Small intestine (tissue), 7 donors: ENCODE measurements at regions not wholly inside any gene's neighbourhood (a gene's known extent, or its start where the extent isn't known, plus 50 kb on each side); places are given as distances from the start of the nearest gene placed in this dataset.

Source experiments
- DNase-seq, 2 donors: peaks; one replicate each; pipeline versions ENCODE4 v3.0.0 to v3.0.0-alpha.2; 2013
- FAIRE-seq: peaks from 2 replicates; lab custom pipeline; 2012; peaks lifted over from hg19 to GRCh38; lab: Jason Lieb, UNC
- H3K27ac ChIP-seq, 3 donors: one replicate each; pipeline ENCODE4 v1.5.1; 2013; ENCODE audit warnings: low read length in 2 of 3, mild to moderate bottlenecking in 2 of 3, control low read depth in 1 of 3, inconsistent platforms in 1 of 3, low read depth in 1 of 3, moderate library complexity in 1 of 3
- H3K27me3 ChIP-seq, 3 donors: one replicate each; pipeline ENCODE4 v1.6.1; 2013; ENCODE audit warnings: low read length in 3 of 3, inconsistent platforms in 1 of 3; ENCODE audit not compliant: control insufficient read depth in 3 of 3, insufficient read depth in 3 of 3
- H3K36me3 ChIP-seq, 3 donors: one replicate each; pipeline ENCODE4 v1.6.1; 2013; ENCODE audit warnings: low read length in 3 of 3, inconsistent platforms in 1 of 3, low read depth in 1 of 3, mild to moderate bottlenecking in 1 of 3, moderate library complexity in 1 of 3; ENCODE audit not compliant: control insufficient read depth in 3 of 3, insufficient read depth in 2 of 3
- H3K4me1 ChIP-seq, 3 donors: one replicate each; pipeline ENCODE4 v1.6.1; 2013; ENCODE audit warnings: low read length in 2 of 3, inconsistent platforms in 1 of 3, low read depth in 1 of 3, mild to moderate bottlenecking in 1 of 3, moderate library complexity in 1 of 3; ENCODE audit not compliant: control insufficient read depth in 3 of 3, insufficient read depth in 2 of 3
- H3K4me3 ChIP-seq, 3 donors: one replicate each; pipeline ENCODE4 v1.5.1; 2013; ENCODE audit warnings: low read length in 3 of 3, control low read depth in 1 of 3, inconsistent platforms in 1 of 3, low read depth in 1 of 3, mild to moderate bottlenecking in 1 of 3, moderate library complexity in 1 of 3
- H3K9me3 ChIP-seq, 2 donors: one replicate each; pipeline ENCODE4 v1.6.1; 2013; ENCODE audit warnings: low read depth in 1 of 2, low read length in 1 of 2; ENCODE audit not compliant: control insufficient read depth in 2 of 2, insufficient read depth in 1 of 2
- WGBS, 3 donors: extraction: QIAGEN DNeasy Blood & Tissue Kit; methylation state at CpG; one replicate each; pipeline ENCODE4 v1.1.7; 2013; 5-methylcytosine and 5-hydroxymethylcytosine counted together
- donor health status: healthy with polysubstance abuse.
- donor health status: control.
- donor health status: control.
- donor health status: Bipolar disorder and iron deficiency.
- donor health status: healthy.

DNA sequence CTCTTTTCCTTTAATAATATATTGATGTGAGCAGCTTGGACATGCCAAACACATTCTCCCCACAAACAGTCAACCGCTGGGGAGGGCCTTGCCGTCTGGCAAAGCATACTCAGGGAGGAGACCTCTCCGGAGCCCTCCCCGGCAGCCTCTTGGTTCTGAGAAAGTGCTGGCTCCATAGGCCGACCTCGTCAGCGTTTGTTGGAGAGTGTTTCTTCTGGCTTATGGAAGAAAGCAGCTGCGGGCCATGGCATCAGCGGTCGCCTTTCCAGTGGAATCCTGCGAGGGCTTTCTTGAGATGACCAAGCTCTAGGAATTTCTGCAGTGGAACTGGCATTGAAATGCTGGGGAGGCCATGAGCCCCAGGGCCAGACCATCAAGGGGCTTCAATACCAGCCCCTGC, 405.7 kb upstream of the IRX4 start:
- Histone ChIP-seq H3K4me1 (no peaks in the 10 kb centered on the region), H3K4me3 (no peak overlapping the region), H3K27me3 (no peaks in the 10 kb centered on the region), H3K27ac (no peak overlapping the region), H3K9me3 (no peaks in the 10 kb centered on the region), H3K36me3 (no peaks in the 10 kb centered on the region)
- FAIRE-seq (no peak), DNase-seq (no peak)
- 89 to 96% (median 90%) methylated on average over 11 of the region's 11 CpGs for WGBS, 3 donors

GRCh38 chr5:2286250-2286649, 403.5 kb upstream of the IRX4 start:
- Histone ChIP-seq H3K9me3 (no peaks in the 10 kb centered on the region), H3K4me3 (no peak overlapping the region), H3K36me3 (no peaks in the 10 kb centered on the region), H3K27ac (no peak overlapping the region), H3K27me3 (no peaks in the 10 kb centered on the region), H3K4me1 (no peaks in the 10 kb centered on the region)
- DNase-seq (no peak), FAIRE-seq (no peak)
- 78 to 87% (median 79%) methylated on average over 7 of the region's 7 CpGs for WGBS, 3 donors

DNA sequence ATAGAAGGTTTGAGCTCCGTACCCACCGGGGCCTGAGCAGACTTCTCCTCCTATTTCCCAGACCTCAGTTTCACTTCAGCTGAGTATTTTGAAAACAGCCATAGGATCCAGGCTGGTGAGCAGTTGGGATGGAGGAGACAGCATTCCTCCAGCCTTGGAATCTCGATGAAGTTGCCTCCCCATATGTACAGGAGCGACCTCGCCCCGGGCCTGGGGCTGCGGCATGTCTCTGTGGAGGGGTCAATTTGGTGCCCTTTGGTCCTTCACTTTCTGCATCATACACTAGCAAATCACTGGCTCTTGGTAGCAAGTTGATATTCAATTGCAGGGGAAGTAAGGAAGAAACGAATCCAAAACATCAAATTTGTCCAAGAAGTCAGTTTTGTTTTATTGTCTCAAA, 402.0 kb upstream of the IRX4 start:
- WGBS, 3 donors: 79 to 82% (median 82%) methylated on average over 8 of the region's 8 CpGs
- DNase-seq (no peak), FAIRE-seq (no peak)
- Histone ChIP-seq H3K27ac (no peak overlapping the region), H3K36me3 (no peaks in the 10 kb centered on the region), H3K27me3 (no peaks in the 10 kb centered on the region), H3K4me3 (no peak overlapping the region), H3K9me3 (no peaks in the 10 kb centered on the region), H3K4me1 (no peaks in the 10 kb centered on the region)

DNA sequence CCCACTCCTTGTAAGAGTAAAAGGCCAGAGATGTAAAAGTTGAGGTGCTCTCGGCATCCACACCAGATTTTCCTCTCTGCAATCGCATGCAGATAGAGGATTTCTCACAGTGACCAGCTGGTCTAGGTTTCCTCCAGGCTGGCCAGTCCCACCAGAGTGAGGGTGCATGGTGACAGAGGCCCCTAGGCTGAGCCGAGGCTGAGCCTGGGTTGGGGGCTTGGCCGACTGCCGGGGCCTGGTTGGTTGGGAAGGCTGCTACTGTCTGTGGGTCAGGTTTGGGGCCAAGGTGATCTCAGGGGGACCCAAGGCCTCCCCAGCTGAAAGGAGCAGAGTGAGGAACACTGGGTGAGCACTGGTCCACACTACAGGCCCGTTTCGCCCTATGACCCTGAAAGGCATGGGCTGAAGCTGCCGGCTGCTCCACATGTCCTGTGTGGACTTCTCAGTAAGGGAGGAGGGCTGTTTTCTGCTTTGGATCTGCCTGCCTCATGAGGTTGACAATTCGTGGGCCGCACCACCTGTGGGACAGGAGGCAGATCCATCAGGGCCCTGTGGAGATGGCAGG, 400.8 kb upstream of the IRX4 start:
- no peaks in the 10 kb centered on the region for H3K4me1 ChIP-seq
- DNase-seq (no peak), FAIRE-seq (no peak)
- no peaks in the 10 kb centered on the region for H3K36me3 ChIP-seq
- WGBS, 3 donors: 78 to 88% (median 79%) methylated on average over 10 of the region's 10 CpGs
- H3K27me3 ChIP-seq: peaks cover 0 to 4% (median 0%) of the 10 kb centered on the region in 3 donors
- no peak overlapping the region for H3K27ac ChIP-seq
- H3K4me3 ChIP-seq: no peak overlapping the region
- H3K9me3 ChIP-seq: no peaks in the 10 kb centered on the region

- no peaks in the 10 kb centered on the region for H3K9me3 ChIP-seq
- FAIRE-seq (no peak), DNase-seq (no peak)
These were observed 400.2 kb upstream of the IRX4 start for GRCh38 chr5:2282893-2283292.

DNA sequence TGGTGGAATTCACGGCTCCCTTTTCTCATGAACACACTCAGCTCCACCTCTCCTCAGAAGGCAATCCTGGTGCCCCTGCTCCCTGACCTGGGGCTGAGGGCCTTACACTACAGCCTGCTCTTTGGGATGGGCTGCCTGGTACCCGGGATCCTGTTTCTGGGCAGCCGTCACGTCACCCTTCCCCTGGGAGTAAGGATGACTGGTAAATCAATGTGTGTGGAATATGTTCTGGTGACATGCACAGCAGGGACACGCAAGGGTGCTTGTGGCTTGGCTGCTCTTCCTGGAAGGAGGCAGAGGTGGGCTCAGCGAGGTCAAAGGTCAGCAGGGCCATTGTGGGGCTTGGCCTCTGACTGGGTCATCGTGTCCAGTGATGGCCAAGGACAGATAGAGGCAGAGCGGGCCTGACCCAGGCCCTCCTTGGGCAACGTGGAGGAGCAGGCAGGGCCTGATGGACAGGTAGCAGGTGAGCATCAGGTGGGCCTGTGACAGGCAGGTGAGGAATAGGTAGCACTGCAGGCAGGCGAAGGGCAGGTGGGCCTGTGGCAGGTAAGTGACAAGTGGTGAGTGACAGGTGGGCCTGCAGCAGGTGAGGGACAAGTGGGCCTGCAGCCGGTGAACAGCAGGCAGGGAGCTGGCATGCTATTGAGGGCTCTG, 399.4 kb upstream of the IRX4 start:
- peaks cover 0 to 6% (median 0%) of the 10 kb centered on the region in 3 donors for H3K27me3 ChIP-seq
- no peaks in the 10 kb centered on the region for H3K36me3 ChIP-seq
- H3K4me3 ChIP-seq: no peak overlapping the region
- H3K4me1 ChIP-seq: no peaks in the 10 kb centered on the region
- FAIRE-seq (no peak), DNase-seq (no peak)
- no peak overlapping the region for H3K27ac ChIP-seq
- 61 to 68% (median 62%) methylated on average over 11 of the region's 11 CpGs for WGBS, 3 donors
- no peaks in the 10 kb centered on the region for H3K9me3 ChIP-seq

More at GRCh38 chr5:2282893-2283292, 400.2 kb upstream of the IRX4 start:
- H3K27me3 ChIP-seq: peaks cover 0 to 6% (median 0%) of the 10 kb centered on the region in 3 donors
- H3K4me1 ChIP-seq: no peaks in the 10 kb centered on the region
- H3K27ac ChIP-seq: no peak overlapping the region
- H3K36me3 ChIP-seq: no peaks in the 10 kb centered on the region
- H3K4me3 ChIP-seq: no peak overlapping the region
- WGBS, 3 donors: 64 to 77% (median 66%) methylated on average over 7 of the region's 7 CpGs

GRCh38 chr5:2281446-2281845, 398.7 kb upstream of the IRX4 start:
- Histone ChIP-seq H3K4me3 (no peak overlapping the region), H3K9me3 (no peaks in the 10 kb centered on the region), H3K4me1 (no peaks in the 10 kb centered on the region), H3K27ac (no peak overlapping the region), H3K27me3 (peaks cover 0 to 6% (median 0%) of the 10 kb centered on the region in 3 donors), H3K36me3 (no peaks in the 10 kb centered on the region)
- 75 to 91% (median 85%) methylated on average over 3 of the region's 3 CpGs for WGBS, 3 donors
- DNase-seq (no peak), FAIRE-seq (no peak)

DNA sequence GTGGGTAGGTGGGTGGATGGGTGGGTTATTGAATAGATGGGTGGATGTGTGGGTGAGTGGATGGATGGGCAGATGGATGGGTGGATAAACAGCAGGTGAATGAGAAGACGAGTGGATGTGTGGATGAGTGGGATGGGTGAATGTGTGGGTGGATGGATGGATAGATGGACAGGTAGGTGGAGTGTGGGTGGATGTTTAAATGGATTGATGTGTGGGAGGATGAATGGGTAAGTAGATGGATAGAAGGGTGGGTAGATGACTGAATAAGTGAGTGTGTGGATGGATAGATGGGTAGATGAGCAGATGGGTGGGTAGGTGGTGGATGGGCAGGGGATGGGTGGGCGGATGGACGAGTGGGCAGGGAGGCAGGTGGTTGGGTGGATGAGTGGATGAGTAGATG, 397.6 kb upstream of the IRX4 start:
- DNase-seq: no peak
- H3K27me3 ChIP-seq: peaks cover 0 to 6% (median 0%) of the 10 kb centered on the region in 3 donors
- no peaks in the 10 kb centered on the region for H3K36me3 ChIP-seq
- no peaks in the 10 kb centered on the region for H3K9me3 ChIP-seq
- no peak for FAIRE-seq
- H3K27ac ChIP-seq: no peak overlapping the region
- H3K4me3 ChIP-seq: no peak overlapping the region
- no peaks in the 10 kb centered on the region for H3K4me1 ChIP-seq
- WGBS, 3 donors: 69 to 85% (median 84%) methylated on average over 3 of the region's 3 CpGs
